Gastroesophageal sphincter (tissue), 3 donors: ENCODE measurements at regions not wholly inside any gene's neighbourhood (a gene's known extent, or its start where the extent isn't known, plus 50 kb on each side); places are given as distances from the start of the nearest gene placed in this dataset.

Experiments used
- EP300 ChIP-seq: sonication (generic); formaldehyde crosslinking; IDR thresholded peaks from one replicate; pipeline ENCODE4 v1.6.1; 2017; ENCODE audit warnings: antibody characterized with exemption, mild to moderate bottlenecking
- TF ChIP-seq, protein P1 (sequence below), 4 experiments: fragments of 200-600 bp in 2 of 4; fragments of 450-650 bp in 2 of 4; sonication (generic) in 1 of 4; IDR thresholded peaks; one replicate each; pipeline ENCODE4 v1.5.1; 2017 to 2019; ENCODE audit warnings: antibody characterized with exemption in 4 of 4, mild to moderate bottlenecking in 2 of 4, moderate library complexity in 2 of 4

DNA sequence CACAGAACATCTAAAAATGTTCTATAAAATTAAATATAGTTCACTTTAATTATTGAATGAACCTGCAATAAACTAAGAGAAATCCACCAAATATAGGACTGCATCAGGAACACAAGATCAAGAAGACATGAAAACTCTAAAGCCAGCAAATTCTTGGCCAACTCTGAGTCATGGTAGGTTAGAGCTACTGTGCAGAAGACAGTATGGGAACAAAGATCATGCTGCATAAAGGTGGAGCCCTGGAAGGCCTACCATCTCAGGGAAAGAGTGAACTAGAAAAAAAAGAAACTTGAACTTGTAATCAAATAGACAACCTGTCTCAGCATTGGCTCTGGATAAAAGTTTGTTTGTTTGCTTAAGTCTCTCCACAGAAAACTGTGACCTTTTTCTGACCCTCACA lies 66.9 kb upstream of the CNOT2 start:
- TF ChIP-seq, protein P1, sequence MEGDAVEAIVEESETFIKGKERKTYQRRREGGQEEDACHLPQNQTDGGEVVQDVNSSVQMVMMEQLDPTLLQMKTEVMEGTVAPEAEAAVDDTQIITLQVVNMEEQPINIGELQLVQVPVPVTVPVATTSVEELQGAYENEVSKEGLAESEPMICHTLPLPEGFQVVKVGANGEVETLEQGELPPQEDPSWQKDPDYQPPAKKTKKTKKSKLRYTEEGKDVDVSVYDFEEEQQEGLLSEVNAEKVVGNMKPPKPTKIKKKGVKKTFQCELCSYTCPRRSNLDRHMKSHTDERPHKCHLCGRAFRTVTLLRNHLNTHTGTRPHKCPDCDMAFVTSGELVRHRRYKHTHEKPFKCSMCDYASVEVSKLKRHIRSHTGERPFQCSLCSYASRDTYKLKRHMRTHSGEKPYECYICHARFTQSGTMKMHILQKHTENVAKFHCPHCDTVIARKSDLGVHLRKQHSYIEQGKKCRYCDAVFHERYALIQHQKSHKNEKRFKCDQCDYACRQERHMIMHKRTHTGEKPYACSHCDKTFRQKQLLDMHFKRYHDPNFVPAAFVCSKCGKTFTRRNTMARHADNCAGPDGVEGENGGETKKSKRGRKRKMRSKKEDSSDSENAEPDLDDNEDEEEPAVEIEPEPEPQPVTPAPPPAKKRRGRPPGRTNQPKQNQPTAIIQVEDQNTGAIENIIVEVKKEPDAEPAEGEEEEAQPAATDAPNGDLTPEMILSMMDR (IDR thresholded peaks at IDR 0.05) = no peak
- no peak for TF ChIP-seq EP300
